GM23248 (cell line): ENCODE measurements at regions not wholly inside any gene's neighbourhood (a gene's known extent, or its start where the extent isn't known, plus 50 kb on each side); places are given as distances from the start of the nearest gene placed in this dataset.

Experiments
- EZH2 ChIP-seq: fragments of 200-600 bp; sonication (generic); IDR thresholded peaks from 2 replicates; pipeline ENCODE4 v1.6.1; 2018; ENCODE audit warnings: antibody characterized with exemption, mild to moderate bottlenecking; ENCODE audit not compliant: insufficient read depth, poor library complexity, severe bottlenecking
- EZH2phosphoT487 ChIP-seq: fragments of 200-600 bp; sonication (generic); IDR thresholded peaks from 2 replicates; pipeline ENCODE4 v1.6.1; 2018; ENCODE audit warnings: antibody characterized with exemption, moderate library complexity, mild to moderate bottlenecking, low read depth; ENCODE audit not compliant: insufficient read depth

- no peak for TF ChIP-seq EZH2
- TF ChIP-seq EZH2phosphoT487 = no peak
Measured at GRCh38 chr20:11362450-11362849, 555.2 kb upstream of the BTBD3 start.
